SK-N-SH treated with all-trans-retinoic acid at 6 μM for 48 hours (cell line): ENCODE measurements at regions not wholly inside any gene's neighbourhood (a gene's known extent, or its start where the extent isn't known, plus 50 kb on each side); places are given as distances from the start of the nearest gene placed in this dataset.

Experiments used
- ATAC-seq: fragments of 200-7000 bp; cut with Tn5 transposase; 3 replicates; pipeline ENCODE4 v1.9.1; 2020; ENCODE audit warnings: mild to moderate bottlenecking, moderate library complexity
- BACH2 ChIP-seq: fragments of 250-450 bp; sonication (Bioruptor Pico); IDR thresholded peaks from 2 replicates; pipeline ENCODE4 v1.9.0; 2021; ENCODE audit warnings: mild to moderate bottlenecking, borderline replicate concordance
- CREB5 ChIP-seq: fragments of 250-450 bp; sonication (Bioruptor Pico); IDR thresholded peaks from 2 replicates; pipeline ENCODE4 v1.5.1; 2020; ENCODE audit warnings: low read depth, mild to moderate bottlenecking, moderate library complexity
- CSDC2 ChIP-seq: fragments of 250-450 bp; sonication (Bioruptor Pico); IDR thresholded peaks from 2 replicates; pipeline ENCODE4 v1.5.0; 2020; ENCODE audit warnings: mild to moderate bottlenecking, moderate library complexity
- ESRRG ChIP-seq: fragments of 250-450 bp; sonication (Bioruptor Pico); IDR thresholded peaks from 2 replicates; pipeline ENCODE4 v1.6.1; 2021; ENCODE audit warnings: mild to moderate bottlenecking
- GLIS3 ChIP-seq: fragments of 250-450 bp; sonication (Bioruptor Pico); IDR thresholded peaks from 2 replicates; pipeline ENCODE4 v1.5.0; 2020; ENCODE audit warnings: mild to moderate bottlenecking, moderate library complexity
- ISL1 ChIP-seq: fragments of 250-450 bp; sonication (Bioruptor Pico); IDR thresholded peaks from 2 replicates; pipeline ENCODE4 v2.1.2; 2022; ENCODE audit warnings: mild to moderate bottlenecking, moderate library complexity
- OSR1 ChIP-seq: fragments of 250-450 bp; sonication (Bioruptor Pico); IDR thresholded peaks from 2 replicates; pipeline ENCODE4 v1.8.0; 2022; ENCODE audit warnings: moderate library complexity, mild to moderate bottlenecking, inconsistent platforms
- PATZ1 ChIP-seq: fragments of 250-450 bp; sonication (Bioruptor Pico); IDR thresholded peaks from 2 replicates; pipeline ENCODE4 v1.8.0; 2020; ENCODE audit warnings: mild to moderate bottlenecking, moderate library complexity, borderline replicate concordance
- PPARA ChIP-seq: fragments of 250-450 bp; sonication (Bioruptor Pico); IDR thresholded peaks from 2 replicates; pipeline ENCODE4 v1.5.0; 2020; ENCODE audit warnings: mild to moderate bottlenecking, borderline replicate concordance
- RARB ChIP-seq: fragments of 250-450 bp; sonication (Bioruptor Pico); IDR thresholded peaks from 2 replicates; pipeline ENCODE4 v1.8.0; 2021; ENCODE audit warnings: mild to moderate bottlenecking, moderate library complexity
- SNAI2 ChIP-seq: fragments of 250-450 bp; sonication (Bioruptor Pico); IDR thresholded peaks from 2 replicates; pipeline ENCODE4 v1.5.0; 2020; ENCODE audit warnings: mild to moderate bottlenecking, moderate library complexity
- TCF4 ChIP-seq: fragments of 250-450 bp; sonication (Bioruptor Pico); IDR thresholded peaks from 2 replicates; pipeline ENCODE4 v1.8.0; 2021; ENCODE audit warnings: mild to moderate bottlenecking, moderate library complexity, borderline replicate concordance
- TOX ChIP-seq: fragments of 250-450 bp; sonication (Bioruptor Pico); IDR thresholded peaks from 2 replicates; pipeline ENCODE4 v1.8.0; 2021; ENCODE audit warnings: mild to moderate bottlenecking, moderate library complexity, borderline replicate concordance
- TSHZ2 ChIP-seq: fragments of 250-450 bp; sonication (Bioruptor Pico); IDR thresholded peaks from 2 replicates; pipeline ENCODE4 v1.5.0; 2020; ENCODE audit warnings: mild to moderate bottlenecking, moderate library complexity
- ZC3H10 ChIP-seq: fragments of 250-450 bp; sonication (Bioruptor Pico); IDR thresholded peaks from 2 replicates; pipeline ENCODE4 v1.5.1; 2021; ENCODE audit warnings: mild to moderate bottlenecking, moderate library complexity
- ZFP3 ChIP-seq: fragments of 250-450 bp; sonication (Bioruptor Pico); IDR thresholded peaks from 2 replicates; pipeline ENCODE4 v1.5.0; 2020; ENCODE audit warnings: mild to moderate bottlenecking, moderate library complexity
- ZFP30 ChIP-seq: fragments of 450-650 bp; formaldehyde crosslinking; IDR thresholded peaks from 2 replicates; pipeline ENCODE4 v1.5.0; 2022; ENCODE audit warnings: mild to moderate bottlenecking, moderate library complexity
- ZNF565 ChIP-seq: fragments of 450-650 bp; formaldehyde crosslinking; conservative IDR thresholded peaks from 2 replicates; pipeline ENCODE4 v1.5.0; 2020; ENCODE audit warnings: low read depth, mild to moderate bottlenecking, moderate library complexity
- ZNF70 ChIP-seq: fragments of 450-650 bp; formaldehyde crosslinking; IDR thresholded peaks from 2 replicates; pipeline ENCODE4 v1.5.0; 2020; ENCODE audit warnings: mild to moderate bottlenecking, moderate library complexity
- TF ChIP-seq, protein P1 (sequence below): fragments of 250-450 bp; sonication (Bioruptor Pico); IDR thresholded peaks from 2 replicates; pipeline ENCODE4 v1.5.1; 2021; ENCODE audit warnings: mild to moderate bottlenecking, moderate library complexity
- TF ChIP-seq, protein P2 (sequence below): fragments of 250-450 bp; sonication (Bioruptor Pico); IDR thresholded peaks from 2 replicates; pipeline ENCODE4 v1.8.0; 2021; ENCODE audit warnings: low read depth, mild to moderate bottlenecking, moderate library complexity, borderline replicate concordance

- no peak for ATAC-seq
- TF ChIP-seq ESRRG (no peak), RARB (CRISPR knock-in tag) (no peak), ZNF565 (CRISPR knock-in tag) (no peak), BACH2 (no peak)
- TF ChIP-seq, protein P1, sequence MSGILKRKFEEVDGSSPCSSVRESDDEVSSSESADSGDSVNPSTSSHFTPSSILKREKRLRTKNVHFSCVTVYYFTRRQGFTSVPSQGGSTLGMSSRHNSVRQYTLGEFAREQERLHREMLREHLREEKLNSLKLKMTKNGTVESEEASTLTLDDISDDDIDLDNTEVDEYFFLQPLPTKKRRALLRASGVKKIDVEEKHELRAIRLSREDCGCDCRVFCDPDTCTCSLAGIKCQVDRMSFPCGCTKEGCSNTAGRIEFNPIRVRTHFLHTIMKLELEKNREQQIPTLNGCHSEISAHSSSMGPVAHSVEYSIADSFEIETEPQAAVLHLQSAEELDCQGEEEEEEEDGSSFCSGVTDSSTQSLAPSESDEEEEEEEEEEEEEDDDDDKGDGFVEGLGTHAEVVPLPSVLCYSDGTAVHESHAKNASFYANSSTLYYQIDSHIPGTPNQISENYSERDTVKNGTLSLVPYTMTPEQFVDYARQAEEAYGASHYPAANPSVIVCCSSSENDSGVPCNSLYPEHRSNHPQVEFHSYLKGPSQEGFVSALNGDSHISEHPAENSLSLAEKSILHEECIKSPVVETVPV (CRISPR knock-in tag): no peak
These were observed 104.8 kb upstream of the RAD23B start for GRCh38 chr9:107178293-107178692.

DNA sequence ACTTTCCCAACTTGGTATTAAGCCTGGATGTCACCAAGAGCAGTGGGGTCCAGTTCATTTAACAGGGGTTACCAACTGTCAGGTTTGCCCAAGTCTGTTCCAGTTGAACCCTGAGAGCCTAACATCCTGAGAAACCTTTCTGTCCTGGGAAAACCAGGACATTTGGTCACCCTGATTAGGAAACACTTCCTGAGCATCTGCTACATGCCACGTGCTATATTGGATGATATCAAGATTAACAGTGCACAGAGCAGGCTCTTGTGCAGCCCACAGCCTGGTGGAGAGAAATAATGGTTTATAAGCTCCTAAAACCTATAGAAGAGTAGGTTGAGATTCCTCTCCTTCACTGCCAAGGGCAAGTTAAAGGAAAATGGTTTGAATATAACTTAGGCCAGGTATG is 102.9 kb upstream of the RAD23B start:
- no peak for TF ChIP-seq ZNF70
- TF ChIP-seq ZFP30 (CRISPR knock-in tag): no peak
- TF ChIP-seq TSHZ2 (CRISPR knock-in tag): no peak
- TF ChIP-seq ZC3H10 (CRISPR knock-in tag): no peak
- no peak for TF ChIP-seq PPARA (CRISPR knock-in tag)
- no peak for TF ChIP-seq TOX
- no peak for TF ChIP-seq CREB5 (CRISPR knock-in tag)
- no peak for TF ChIP-seq RARB (CRISPR knock-in tag)
- TF ChIP-seq ZFP3 (CRISPR knock-in tag): no peak
- no peak for TF ChIP-seq OSR1 (CRISPR knock-in tag)
- no peak for TF ChIP-seq CSDC2 (CRISPR knock-in tag)
- TF ChIP-seq BACH2: no peak
- no peak for TF ChIP-seq ISL1 (CRISPR knock-in tag)
- TF ChIP-seq, protein P2, sequence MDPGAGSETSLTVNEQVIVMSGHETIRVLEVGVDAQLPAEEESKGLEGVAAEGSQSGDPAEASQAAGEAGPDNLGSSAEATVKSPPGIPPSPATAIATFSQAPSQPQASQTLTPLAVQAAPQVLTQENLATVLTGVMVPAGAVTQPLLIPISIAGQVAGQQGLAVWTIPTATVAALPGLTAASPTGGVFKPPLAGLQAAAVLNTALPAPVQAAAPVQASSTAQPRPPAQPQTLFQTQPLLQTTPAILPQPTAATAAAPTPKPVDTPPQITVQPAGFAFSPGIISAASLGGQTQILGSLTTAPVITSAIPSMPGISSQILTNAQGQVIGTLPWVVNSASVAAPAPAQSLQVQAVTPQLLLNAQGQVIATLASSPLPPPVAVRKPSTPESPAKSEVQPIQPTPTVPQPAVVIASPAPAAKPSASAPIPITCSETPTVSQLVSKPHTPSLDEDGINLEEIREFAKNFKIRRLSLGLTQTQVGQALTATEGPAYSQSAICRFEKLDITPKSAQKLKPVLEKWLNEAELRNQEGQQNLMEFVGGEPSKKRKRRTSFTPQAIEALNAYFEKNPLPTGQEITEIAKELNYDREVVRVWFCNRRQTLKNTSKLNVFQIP: no peak
- no peak for TF ChIP-seq TCF4 (CRISPR knock-in tag)
- no peak for TF ChIP-seq SNAI2 (CRISPR knock-in tag)
- no peak for TF ChIP-seq PATZ1 (CRISPR knock-in tag)
- no peak for TF ChIP-seq GLIS3 (CRISPR knock-in tag)
- no peak for TF ChIP-seq ZNF565 (CRISPR knock-in tag)
- ATAC-seq: no peak

- no peak for TF ChIP-seq ESRRG
- no peak for TF ChIP-seq TCF4 (CRISPR knock-in tag)
- no peak for TF ChIP-seq CSDC2 (CRISPR knock-in tag)
- no peak for TF ChIP-seq GLIS3 (CRISPR knock-in tag)
- TF ChIP-seq PATZ1 (CRISPR knock-in tag): no peak
- ATAC-seq: no peak
These were observed 99.9 kb upstream of the RAD23B start for GRCh38 chr9:107183176-107183575.
